ENCODE measurements at regions not wholly inside any gene's neighbourhood (a gene's known extent, or its start where the extent isn't known, plus 50 kb on each side); places are given as distances from the start of the nearest gene placed in this dataset.
A peak's percentile ranks its signal among the peaks of the same experiment; 100 is the strongest.

GRCh38 chr5:74953937-74954720, 87.9 kb upstream of the FAM169A start:
- no peak for DNase-seq

DNA sequence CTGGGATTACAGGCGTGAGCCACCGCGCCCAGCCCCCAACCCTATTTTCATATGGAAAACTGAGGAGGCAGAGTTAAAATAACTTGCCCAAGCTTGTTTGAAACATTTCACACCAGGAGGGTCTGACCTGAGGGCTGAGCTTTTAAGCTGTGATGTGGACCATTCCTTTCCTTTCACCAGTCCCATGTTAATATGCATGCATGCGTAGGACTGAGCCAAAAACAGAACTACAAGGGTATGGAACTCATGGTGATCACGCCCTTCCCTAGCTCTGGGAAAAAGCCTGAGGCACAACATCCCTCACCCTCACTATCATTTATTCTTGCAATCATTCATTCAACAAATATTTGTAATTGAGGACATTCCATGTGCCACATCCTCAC, 87.4 kb upstream of the FAM169A start:
- DNase-seq: no peak

DNA sequence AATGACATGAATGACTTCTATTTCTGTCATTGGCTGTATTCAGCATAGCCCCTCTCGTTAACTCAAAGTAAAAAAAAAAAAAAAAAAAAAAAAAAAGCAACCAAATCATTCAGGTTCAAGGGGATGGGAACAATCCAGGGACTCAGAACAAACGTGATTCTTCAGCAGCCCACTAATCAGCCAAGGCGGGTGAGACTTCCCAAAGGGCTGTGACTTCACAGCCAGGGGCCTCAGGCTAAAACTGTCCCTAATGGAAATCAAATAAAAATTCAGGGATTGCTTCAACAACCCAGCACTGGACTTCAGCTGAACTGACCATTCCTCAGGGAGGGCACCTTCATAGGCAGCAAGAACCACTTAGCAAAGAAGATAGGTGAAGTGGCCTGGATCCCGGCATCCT, 86.2 kb upstream of the FAM169A start:
- no peak for DNase-seq

DNA sequence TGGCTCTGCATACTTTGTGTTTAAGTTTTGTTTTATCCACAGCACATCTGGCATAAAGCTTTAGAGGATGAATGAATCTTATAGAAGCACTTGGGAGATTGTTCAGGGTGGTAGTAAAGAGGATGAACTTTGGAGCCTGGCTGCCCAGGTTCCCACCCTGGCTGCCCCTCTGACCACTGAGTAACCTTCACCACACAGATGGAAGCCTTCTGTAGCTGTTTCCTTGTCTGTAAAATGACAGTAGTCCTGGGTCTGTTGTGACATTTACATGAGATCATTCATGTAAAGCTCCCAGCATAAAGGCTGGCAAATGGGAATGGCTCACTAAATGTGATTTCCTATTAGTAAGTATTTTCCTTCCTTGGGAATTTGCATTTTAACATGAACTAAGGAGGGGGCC, 85.7 kb upstream of the FAM169A start:
- no peak for DNase-seq

DNA sequence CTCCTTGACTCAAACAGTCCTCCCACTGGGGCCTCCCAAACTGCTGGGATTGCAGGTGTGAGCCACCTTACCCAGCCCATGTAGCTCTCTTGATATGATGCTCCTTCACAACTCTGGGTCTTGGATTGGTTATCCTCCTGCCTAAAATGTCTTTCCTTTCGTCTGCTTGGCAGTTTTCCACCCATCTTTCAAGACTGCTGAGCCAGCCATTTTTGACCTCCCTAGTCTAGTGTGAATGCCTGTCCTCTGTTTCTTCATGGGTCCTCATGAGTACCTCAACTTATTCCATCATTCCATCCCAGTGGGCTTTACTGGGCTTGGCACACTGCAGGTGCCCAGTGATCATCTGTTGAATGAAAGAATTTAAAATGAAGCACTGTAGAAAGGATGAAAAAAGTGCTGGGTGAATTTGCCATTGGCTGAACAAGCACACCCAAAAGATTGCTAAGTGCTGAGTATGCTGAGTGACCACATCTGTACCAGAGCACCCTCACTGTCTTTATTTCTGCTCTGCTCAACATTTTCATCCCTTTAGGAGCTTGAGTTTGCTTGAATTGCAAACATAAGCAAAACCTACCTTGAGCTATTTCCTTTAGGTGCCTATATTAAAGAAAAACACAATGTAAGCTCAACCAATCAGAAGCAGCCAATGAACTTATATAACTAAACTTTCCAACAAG, 84.8 kb upstream of the FAM169A start:
- DNase-seq: no peak

- DNase-seq: no peak
Observed at GRCh38 chr5:74949976-74950375, 83.8 kb upstream of the FAM169A start.

GRCh38 chr5:74948031-74948546, 81.9 kb upstream of the FAM169A start:
- DNase-seq: no peak

GRCh38 chr5:74946471-74946870, 80.3 kb upstream of the FAM169A start:
- DNase-seq: no peak

- no peak for DNase-seq
Observed at GRCh38 chr5:74945561-74946165, 79.5 kb upstream of the FAM169A start.

DNA sequence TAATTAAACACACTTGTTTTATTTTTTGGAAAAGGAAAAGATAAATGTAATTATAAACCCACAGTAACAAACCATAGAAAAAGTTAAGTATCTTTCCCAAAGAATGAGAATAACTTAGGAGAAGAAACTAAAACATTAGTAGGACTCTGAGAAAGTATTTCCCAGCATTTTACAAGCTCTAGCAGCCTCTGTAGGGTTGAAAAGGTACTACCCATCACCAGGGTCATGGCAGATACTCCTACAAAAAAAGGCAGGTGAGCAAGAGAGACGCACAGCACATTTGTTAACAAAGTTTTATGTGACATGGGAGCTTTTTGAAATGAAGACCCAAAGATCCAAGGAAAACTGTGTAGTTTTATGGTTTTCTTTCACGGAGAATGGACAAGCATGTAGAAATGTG, 77.7 kb upstream of the FAM169A start:
- no peak for DNase-seq

- no peak for DNase-seq
Observed at GRCh38 chr5:74942622-74943286, 76.6 kb upstream of the FAM169A start.

DNA sequence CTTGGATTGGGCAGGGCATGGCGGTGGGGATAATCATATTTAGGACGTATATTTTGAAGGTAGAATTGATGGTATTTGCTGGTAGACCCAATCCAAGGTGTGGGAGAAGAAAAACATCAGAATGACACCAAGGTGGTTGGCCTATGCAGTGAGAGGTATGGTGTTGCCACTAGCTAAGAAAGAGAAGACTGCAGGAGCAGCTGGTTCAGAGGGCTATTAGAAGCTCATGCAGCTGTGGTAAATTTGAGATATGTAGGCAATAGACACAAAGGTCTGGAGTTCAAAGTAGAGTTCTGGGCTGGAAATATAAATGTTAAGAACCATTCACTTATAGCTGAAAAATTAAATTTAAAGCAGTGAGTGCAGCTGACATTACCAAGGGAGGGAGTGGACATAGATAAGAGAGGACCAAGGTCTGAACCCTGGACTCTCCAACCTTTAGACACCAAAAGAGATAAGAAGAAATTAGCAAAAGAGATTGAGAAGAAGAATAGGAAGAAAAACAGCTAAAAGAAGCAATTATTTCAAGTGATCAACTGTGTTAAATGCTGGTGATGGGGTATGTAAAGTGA, 74.7 kb upstream of the FAM169A start:
- no peak for DNase-seq

GRCh38 chr5:74938250-74938933, 72.2 kb upstream of the FAM169A start:
- DNase-seq: no peak

GRCh38 chr5:74935752-74936091, 69.5 kb upstream of the FAM169A start:
- DNase-seq: no peak

GRCh38 chr5:74934949-74935751, 69.0 kb upstream of the FAM169A start:
- peak in 1 of 2 experiments; percentile 7 for DNase-seq

GRCh38 chr5:74927336-74927735, 61.1 kb upstream of the FAM169A start:
- DNase-seq: no peak

DNA sequence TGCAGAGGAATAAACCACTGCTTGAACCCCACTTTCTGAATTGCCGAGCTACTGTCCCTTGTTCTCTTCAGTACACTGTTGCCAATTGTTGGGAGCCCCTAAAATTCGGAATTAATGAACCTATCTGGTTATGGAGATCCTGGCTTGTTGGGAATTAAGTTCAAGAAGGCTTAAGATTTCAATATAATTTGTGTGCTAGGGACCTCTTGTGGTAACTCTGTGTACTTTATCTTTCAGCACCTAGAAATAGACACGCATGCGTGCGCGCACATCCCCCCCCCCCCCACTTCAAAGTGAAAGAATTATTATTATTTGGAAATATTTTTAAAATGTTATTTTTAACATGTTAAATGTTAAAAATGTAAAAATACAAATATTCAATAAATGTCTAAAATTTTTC, 53.3 kb upstream of the FAM169A start:
- DNase-seq: no peak

- no peak for DNase-seq
Observed at GRCh38 chr5:74919041-74919440, 52.9 kb upstream of the FAM169A start.

- DNase-seq: no peak
Observed at GRCh38 chr5:74918232-74918669, 52.1 kb upstream of the FAM169A start.

DNA sequence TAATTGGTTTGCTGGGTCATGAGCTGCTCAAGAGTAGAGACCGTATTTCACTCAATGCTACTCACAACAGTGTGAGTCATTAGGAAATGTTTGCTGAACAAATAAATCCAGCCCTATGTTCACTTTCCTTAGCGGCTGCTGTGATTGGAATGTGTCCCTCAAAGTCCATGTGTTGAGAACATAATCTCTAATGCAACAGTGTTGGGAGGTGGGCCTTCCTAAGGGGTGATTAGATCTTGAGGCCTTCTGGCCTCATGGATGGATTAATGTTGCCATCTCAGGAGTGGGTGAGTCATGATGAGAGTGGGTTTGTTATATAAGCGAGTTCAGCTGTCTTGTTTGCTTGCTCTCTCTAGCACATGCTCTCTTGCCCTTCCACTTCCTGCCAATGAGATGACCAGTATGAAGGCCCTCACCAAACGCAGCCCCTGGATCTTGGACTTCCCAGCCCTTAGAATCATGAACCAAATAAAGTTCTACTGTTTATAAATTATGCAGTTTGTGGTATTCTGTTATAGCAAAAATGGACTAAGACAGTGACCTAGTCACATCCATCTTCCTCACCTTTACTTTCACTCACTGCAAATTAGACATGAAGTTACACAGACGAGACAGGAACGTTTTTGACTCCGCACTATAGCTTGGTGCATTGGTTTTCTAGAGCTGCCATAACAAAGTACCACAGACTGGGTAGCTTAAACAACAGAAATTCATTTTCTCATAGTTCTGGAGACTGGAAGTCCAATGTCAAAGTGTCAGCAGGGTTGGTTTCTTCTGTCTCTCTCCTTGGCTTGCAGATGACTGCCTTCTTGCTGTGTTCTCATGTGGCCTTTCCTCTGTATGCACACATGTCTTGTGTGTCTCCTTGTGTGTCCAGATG, 50.9 kb upstream of the FAM169A start:
- no peak for DNase-seq
